ENCODE measurements at regions not wholly inside any gene's neighbourhood (a gene's known extent, or its start where the extent isn't known, plus 50 kb on each side); places are given as distances from the start of the nearest gene placed in this dataset.

GRCh38 chr3:187586226-187586625 is 84.0 kb downstream of the SST start:
- TF ChIP-seq CTCF (optimal IDR thresholded peaks at IDR 0.05 in 1 of 3, IDR thresholded peaks at IDR 0.05 in 1 of 3, conservative IDR thresholded peaks at IDR 0.05 in 1 of 3; ENCODE audit: extremely low read depth in 1 of 3, insufficient read depth in 2 of 3, low read length in 3 of 3) (no peak), EZH2 (IDR thresholded peaks at IDR 0.05; ENCODE audit: low read length) (no peak)

Data from keratinocyte (primary cell).